Upper lobe of left lung (tissue), 6 donors: ENCODE measurements at regions not wholly inside any gene's neighbourhood (a gene's known extent, or its start where the extent isn't known, plus 50 kb on each side); places are given as distances from the start of the nearest gene placed in this dataset.

Experiments used
- ATAC-seq, 2 donors: fragments of 200-7000 bp; cut with Tn5 transposase; one replicate each; pipeline ENCODE4 v1.9.1; 2022; ENCODE audit warnings: mild to moderate bottlenecking in 2 of 2, moderate library complexity in 2 of 2; ENCODE audit not compliant: low FRiP score in 2 of 2
- DNase-seq, 2 donors: peaks; one replicate each; pipeline ENCODE4 v3.0.0-alpha.2; 2019 to 2020
- H3K27ac ChIP-seq, 4 donors: fragments of 200-600 bp; sonication (generic); one replicate each; pipeline ENCODE4 v1.5.1; 2016 to 2019
- H3K27me3 ChIP-seq, 4 donors: fragments of 200-600 bp; sonication (generic); one replicate each; pipeline ENCODE4 v1.5.1; 2017 to 2019
- H3K36me3 ChIP-seq, 4 donors: fragments of 200-600 bp; sonication (generic); one replicate each; pipeline ENCODE4 v1.5.1; 2016 to 2019
- H3K4me1 ChIP-seq, 4 donors: fragments of 200-600 bp; sonication (generic); one replicate each; pipeline ENCODE4 v1.5.1; 2018 to 2019
- H3K4me3 ChIP-seq, 4 donors: fragments of 200-600 bp; sonication (generic); one replicate each; pipeline ENCODE4 v1.5.1; 2017 to 2019; ENCODE audit warnings: mild to moderate bottlenecking in 2 of 4, moderate library complexity in 1 of 4
- H3K9me3 ChIP-seq, 4 donors: fragments of 200-600 bp; sonication (generic); one replicate each; pipeline ENCODE4 v1.5.1; 2018 to 2019
- CTCF ChIP-seq, 6 experiments: fragments of 450-650 bp in 4 of 6; fragments of 200-600 bp in 2 of 6; sonication (generic) in 2 of 6; IDR thresholded peaks; one replicate each; pipeline ENCODE4 v1.5.1; 2016 to 2019; ENCODE audit warnings: antibody characterized with exemption in 6 of 6
- EP300 ChIP-seq, 4 donors: sonication (generic); formaldehyde crosslinking; IDR thresholded peaks; one replicate each; pipeline ENCODE4 v1.5.1; 2017; ENCODE audit warnings: antibody characterized with exemption in 4 of 4, control low read depth in 2 of 4
- POLR2A ChIP-seq, 4 donors: fragments of 450-650 bp; IDR thresholded peaks; one replicate each; pipeline ENCODE4 v1.5.1; 2016 to 2017; ENCODE audit warnings: antibody characterized with exemption in 4 of 4, mild to moderate bottlenecking in 2 of 4
- POLR2AphosphoS5 ChIP-seq, 2 donors: sonication (generic); formaldehyde crosslinking; IDR thresholded peaks; one replicate each; pipeline ENCODE4 v1.5.1; 2017; ENCODE audit warnings: antibody characterized with exemption in 2 of 2
- WGBS, 2 donors: methylation state at CpG; one replicate each; pipeline ENCODE4 v1.1.5; 2017 to 2018; 5-methylcytosine and 5-hydroxymethylcytosine counted together
- donor health status: DM: no; HTN: no; CAD: no; lungs with moderate emphysema.
- donor health status: DM: no; HTN: yes; CAD: no; lungs with severe emphysema.

- ATAC-seq = no peak
- H3K27me3 ChIP-seq = no peaks in the 10 kb centered on the region
- DNase-seq = no peak
- TF ChIP-seq CTCF (IDR thresholded peaks at IDR 0.05) (no peak), POLR2AphosphoS5 (IDR thresholded peaks at IDR 0.05) (no peak), EP300 (IDR thresholded peaks at IDR 0.05) (no peak), POLR2A (IDR thresholded peaks at IDR 0.05) (no peak)
- H3K36me3 ChIP-seq = no peaks in the 10 kb centered on the region
- H3K27ac ChIP-seq = no peak overlapping the region
- H3K4me3 ChIP-seq = no peak overlapping the region
- H3K9me3 ChIP-seq = no peaks in the 10 kb centered on the region
- no peaks in the 10 kb centered on the region for H3K4me1 ChIP-seq
Measured at GRCh38 chr2:40827392-40827791, 375.5 kb upstream of the SLC8A1 start.

GRCh38 chr2:40831321-40831873 lies 379.5 kb upstream of the SLC8A1 start:
- no peak for TF ChIP-seq EP300 (IDR thresholded peaks at IDR 0.05)
- TF ChIP-seq POLR2AphosphoS5 (IDR thresholded peaks at IDR 0.05) = no peak
- TF ChIP-seq CTCF (IDR thresholded peaks at IDR 0.05) = no peak
- no peak for TF ChIP-seq POLR2A (IDR thresholded peaks at IDR 0.05)
- ATAC-seq (no peak), DNase-seq (no peak)
- 73 to 80% methylated on average over 3 of the region's 3 CpGs for WGBS, 2 donors
- Histone ChIP-seq H3K4me1 (no peaks in the 10 kb centered on the region), H3K9me3 (no peaks in the 10 kb centered on the region), H3K36me3 (no peaks in the 10 kb centered on the region), H3K27me3 (no peaks in the 10 kb centered on the region), H3K27ac (no peak overlapping the region), H3K4me3 (no peak overlapping the region)

- DNase-seq = no peak
Measured at GRCh38 chr2:40841856-40842255, 390.0 kb upstream of the SLC8A1 start.

GRCh38 chr2:40844353-40845277 lies 392.7 kb upstream of the SLC8A1 start:
- ATAC-seq = peak; percentile 63 to 84
- 57 to 67% methylated on average over 8 of the region's 8 CpGs for WGBS, 2 donors

More at GRCh38 chr2:40841856-40842255, 390.0 kb upstream of the SLC8A1 start:
- H3K36me3 ChIP-seq = no peaks in the 10 kb centered on the region
- H3K27ac ChIP-seq = no peak overlapping the region
- 92 to 93% methylated on average over 2 of the region's 2 CpGs for WGBS, 2 donors
- no peaks in the 10 kb centered on the region for H3K9me3 ChIP-seq
- no peaks in the 10 kb centered on the region for H3K4me1 ChIP-seq
- TF ChIP-seq POLR2AphosphoS5 (IDR thresholded peaks at IDR 0.05) (no peak), POLR2A (IDR thresholded peaks at IDR 0.05) (no peak), EP300 (IDR thresholded peaks at IDR 0.05) (no peak), CTCF (IDR thresholded peaks at IDR 0.05) (no peak)
- no peaks in the 10 kb centered on the region for H3K27me3 ChIP-seq
- no peak for ATAC-seq
- H3K4me3 ChIP-seq = no peak overlapping the region

More at GRCh38 chr2:40844353-40845277, 392.7 kb upstream of the SLC8A1 start:
- Histone ChIP-seq H3K27me3 (no peaks in the 10 kb centered on the region), H3K36me3 (no peaks in the 10 kb centered on the region), H3K4me1 (no peaks in the 10 kb centered on the region), H3K27ac (peak overlapping the region in 1 of 4 donors; percentile 32), H3K9me3 (no peaks in the 10 kb centered on the region), H3K4me3 (peak overlapping the region in 3 of 4 donors; percentile 13 to 32 (median 24))
- TF ChIP-seq POLR2AphosphoS5 (IDR thresholded peaks at IDR 0.05) (no peak), CTCF (IDR thresholded peaks at IDR 0.05) (peak in 3 of 6 experiments; percentile 28 to 47 (median 32)), EP300 (IDR thresholded peaks at IDR 0.05) (no peak), POLR2A (IDR thresholded peaks at IDR 0.05) (no peak)
- peak in 1 of 2 donors; percentile 43 for DNase-seq
